ENCODE measurements at regions not wholly inside any gene's neighbourhood (a gene's known extent, or its start where the extent isn't known, plus 50 kb on each side); places are given as distances from the start of the nearest gene placed in this dataset.

GRCh38 chr18:28805491-28805890 lies 628.6 kb upstream of the CDH2 start:
- no peak for TF ChIP-seq CTCF (conservative IDR thresholded peaks at IDR 0.05 in 1 of 2, IDR thresholded peaks at IDR 0.05 in 1 of 2; ENCODE audit: low read depth in 1 of 2, low read length in 2 of 2)
- no peak for TF ChIP-seq EZH2 (IDR thresholded peaks at IDR 0.05; ENCODE audit: low read length, missing control alignments)

Data from fibroblast of lung (primary cell).